H9 (cell line): ENCODE measurements at regions not wholly inside any gene's neighbourhood (a gene's known extent, or its start where the extent isn't known, plus 50 kb on each side); places are given as distances from the start of the nearest gene placed in this dataset.

Source experiments
- DNase-seq: peaks from one replicate; pipeline ENCODE4 v3.0.0-alpha.2; 2017
- H2AFZ ChIP-seq: one replicate; pipeline ENCODE4 v1.6.1; 2013; ENCODE audit warnings: mild to moderate bottlenecking, low read length, control low read depth, moderate library complexity
- H2AK5ac ChIP-seq: 2 replicates; pipeline ENCODE4 v1.6.1; 2013; ENCODE audit warnings: low read length, control low read depth, mixed read lengths; ENCODE audit not compliant: insufficient read length
- H2BK120ac ChIP-seq: one replicate; pipeline ENCODE4 v1.6.1; 2013; ENCODE audit warnings: low read depth, mild to moderate bottlenecking, low read length, control low read depth, inconsistent platforms; ENCODE audit not compliant: poor library complexity, severe bottlenecking
- H2BK12ac ChIP-seq: 2 replicates; pipeline ENCODE4 v1.6.1; 2013; ENCODE audit warnings: low read length, control low read depth, mixed read lengths, low read depth; ENCODE audit not compliant: insufficient read length
- H2BK15ac ChIP-seq: 2 replicates; pipeline ENCODE4 v1.6.1; 2013; ENCODE audit warnings: low read depth, low read length, control low read depth
- H2BK20ac ChIP-seq: one replicate; pipeline ENCODE4 v1.6.1; 2013; ENCODE audit warnings: low read depth, mild to moderate bottlenecking, low read length, control low read depth, inconsistent platforms; ENCODE audit not compliant: poor library complexity, severe bottlenecking
- H2BK5ac ChIP-seq: 2 replicates; pipeline ENCODE4 v1.6.1; 2013; ENCODE audit warnings: low read length, control low read depth, mixed read lengths; ENCODE audit not compliant: insufficient read length
- H3K14ac ChIP-seq: 2 replicates; pipeline ENCODE4 v1.6.1; 2013; ENCODE audit warnings: low read length, control low read depth; ENCODE audit not compliant: insufficient read depth
- H3K18ac ChIP-seq: 2 replicates; pipeline ENCODE4 v1.6.1; 2013; ENCODE audit warnings: low read depth, mild to moderate bottlenecking, mixed read lengths, low read length, control low read depth; ENCODE audit not compliant: insufficient read length
- H3K23ac ChIP-seq: 2 replicates; pipeline ENCODE4 v1.6.1; 2013; ENCODE audit warnings: low read length, control low read depth, mixed read lengths, low read depth; ENCODE audit not compliant: insufficient read length
- H3K23me2 ChIP-seq: 2 replicates; pipeline ENCODE4 v1.6.1; 2013; ENCODE audit warnings: low read depth, mild to moderate bottlenecking, mixed read lengths, low read length, control low read depth; ENCODE audit not compliant: insufficient read length, poor library complexity, severe bottlenecking
- H3K27ac ChIP-seq: 2 replicates; pipeline ENCODE4 v1.5.1; 2013; ENCODE audit warnings: low read length, control low read depth, mixed read lengths, low read depth; ENCODE audit not compliant: insufficient read length
- H3K27me3 ChIP-seq: 2 replicates; pipeline ENCODE4 v1.6.1; 2013; ENCODE audit warnings: low read length, control low read depth, inconsistent platforms; ENCODE audit not compliant: insufficient read depth
- H3K4ac ChIP-seq: 2 replicates; pipeline ENCODE4 v1.6.1; 2013; ENCODE audit warnings: low read depth, mild to moderate bottlenecking, control low read depth, inconsistent platforms, low read length, moderate library complexity
- H3K4me1 ChIP-seq: 2 replicates; pipeline ENCODE4 v1.6.1; 2013; ENCODE audit warnings: low read length, control low read depth, inconsistent platforms; ENCODE audit not compliant: insufficient read depth
- H3K4me2 ChIP-seq: 2 replicates; pipeline ENCODE4 v1.6.1; 2013; ENCODE audit warnings: low read length, control low read depth, mixed read lengths; ENCODE audit not compliant: insufficient read length, insufficient read depth
- H3K56ac ChIP-seq: 2 replicates; pipeline ENCODE4 v1.6.1; 2013; ENCODE audit warnings: low read depth, mild to moderate bottlenecking, mixed read lengths, low read length, control low read depth; ENCODE audit not compliant: insufficient read length
- H3K79me1 ChIP-seq: 2 replicates; pipeline ENCODE4 v1.6.1; 2013; ENCODE audit warnings: low read depth, mild to moderate bottlenecking, moderate library complexity, low read length, control low read depth, inconsistent platforms; ENCODE audit not compliant: insufficient read depth, poor library complexity, severe bottlenecking
- H3K79me2 ChIP-seq: 2 replicates; pipeline ENCODE4 v1.6.1; 2013; ENCODE audit warnings: low read length, control low read depth, inconsistent platforms; ENCODE audit not compliant: insufficient read depth
- H3K9ac ChIP-seq: 2 replicates; pipeline ENCODE4 v1.6.1; 2013; ENCODE audit warnings: low read length, control low read depth, mixed read lengths; ENCODE audit not compliant: insufficient read length; ENCODE audit errors: extremely low read depth
- H3K9me3 ChIP-seq: one replicate; pipeline ENCODE4 v1.6.1; 2013; ENCODE audit warnings: low read depth, low read length, inconsistent platforms; ENCODE audit not compliant: control insufficient read depth
- H3T11ph ChIP-seq: one replicate; pipeline ENCODE4 v1.6.1; 2013; ENCODE audit warnings: mild to moderate bottlenecking, low read length, control low read depth, inconsistent platforms
- H4K20me1 ChIP-seq: one replicate; pipeline ENCODE4 v1.6.1; 2013; ENCODE audit not compliant: control insufficient read depth, insufficient read length, insufficient read depth
- H4K5ac ChIP-seq: 2 replicates; pipeline ENCODE4 v1.6.1; 2013; ENCODE audit warnings: low read depth, mild to moderate bottlenecking, mixed read lengths, low read length, control low read depth; ENCODE audit not compliant: insufficient read length
- H4K8ac ChIP-seq: replicated peaks from 2 replicates; pipeline ENCODE4 v1.6.1; 2013; ENCODE audit warnings: low read length, control low read depth, mixed read lengths, low read depth; ENCODE audit not compliant: insufficient read length
- H4K91ac ChIP-seq: 2 replicates; pipeline ENCODE4 v1.6.1; 2013; ENCODE audit warnings: low read depth, mild to moderate bottlenecking, moderate library complexity, mixed read lengths, low read length, control low read depth; ENCODE audit not compliant: insufficient read length
- H3K27ac Mint-ChIP-seq, 3 experiments: 2 replicates in 2 of 3; 3 replicates in 1 of 3; pipeline ENCODE4 v1.8.0; 2020 to 2021; ENCODE audit warnings: mixed read lengths in 3 of 3, mild to moderate bottlenecking in 1 of 3, moderate library complexity in 1 of 3
- H3K27me3 Mint-ChIP-seq: 2 replicates; pipeline ENCODE4 v1.8.0; 2021; ENCODE audit warnings: low read depth, mild to moderate bottlenecking, moderate library complexity, mixed read lengths
- H3K36me3 Mint-ChIP-seq, 3 experiments: 2 replicates in 2 of 3; 3 replicates in 1 of 3; pipeline ENCODE4 v1.8.0; 2020 to 2021; ENCODE audit warnings: low read depth in 3 of 3, mixed read lengths in 3 of 3; ENCODE audit not compliant: insufficient read depth in 1 of 3
- H3K4me1 Mint-ChIP-seq, 2 experiments: 2 replicates each; pipeline ENCODE4 v1.8.0; 2020; ENCODE audit warnings: mixed read lengths in 2 of 2
- H3K4me3 Mint-ChIP-seq, 2 experiments: 2 replicates in 1 of 2; 3 replicates in 1 of 2; pipeline ENCODE4 v1.8.0; 2020 to 2021; ENCODE audit warnings: mild to moderate bottlenecking in 2 of 2, mixed read lengths in 2 of 2, moderate library complexity in 1 of 2
- H3K9me3 Mint-ChIP-seq, 2 experiments: 2 replicates in 1 of 2; 3 replicates in 1 of 2; pipeline ENCODE4 v1.8.0; 2020; ENCODE audit warnings: mild to moderate bottlenecking in 2 of 2, mixed read lengths in 2 of 2, moderate library complexity in 1 of 2
- CTCF ChIP-seq: fragments of 200-600 bp; sonication (generic); conservative IDR thresholded peaks from 3 replicates; pipeline ENCODE4 v1.8.0; 2021; ENCODE audit warnings: antibody characterized with exemption, mild to moderate bottlenecking
- WGBS: extraction: QIAGEN DNeasy Blood & Tissue Kit; methylation state at CpG from one replicate; pipeline ENCODE4 v1.1.7; 2013; ENCODE audit warnings: missing lambda C conversion rate, low lambda C conversion rate, mixed read lengths; ENCODE audit not compliant: insufficient read length; ENCODE audit errors: extremely low coverage; 5-methylcytosine and 5-hydroxymethylcytosine counted together

DNA sequence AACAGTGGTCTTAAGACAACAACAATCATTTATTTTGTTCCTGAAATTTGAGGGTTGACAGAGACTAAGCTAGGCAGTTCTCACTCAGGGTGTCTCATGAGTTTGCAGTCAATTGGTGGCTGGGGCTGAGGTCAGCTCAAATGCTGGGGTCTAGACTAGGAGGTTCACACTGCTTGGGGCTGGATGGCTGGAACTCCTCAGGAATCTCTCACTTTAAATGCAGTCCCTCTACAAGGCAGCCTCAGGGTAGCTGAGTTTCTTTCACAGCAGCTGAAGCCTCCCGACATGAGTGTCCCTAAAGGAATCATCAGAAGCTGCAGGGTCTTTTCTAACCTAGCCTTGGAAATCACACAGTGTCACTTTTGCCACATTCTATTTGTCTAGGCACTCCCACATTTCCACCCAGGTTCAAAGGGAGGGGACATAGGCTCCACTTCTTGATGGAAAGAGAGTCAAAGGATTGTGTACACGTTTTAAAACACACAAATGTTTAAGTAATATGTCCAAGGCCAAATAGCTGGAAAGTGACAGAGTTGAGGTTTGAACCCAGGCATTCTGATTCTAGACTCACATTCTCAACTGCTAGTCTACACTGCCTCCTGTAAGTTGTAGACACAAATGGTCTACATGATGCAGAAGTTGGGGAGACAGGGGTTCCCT, 133.8 kb downstream of the ZFP36L2 start:
- no peak overlapping the region for H3K4me3 Mint-ChIP-seq
- H4K5ac ChIP-seq: no peak overlapping the region
- no peak overlapping the region for H4K8ac ChIP-seq
- H3K79me1 ChIP-seq: no peaks in the 10 kb centered on the region
- H3K4me1 ChIP-seq: no peaks in the 10 kb centered on the region
- no peak overlapping the region for H2BK12ac ChIP-seq
- no peaks in the 10 kb centered on the region for H4K20me1 ChIP-seq
- H3K79me2 ChIP-seq: no peaks in the 10 kb centered on the region
- H4K91ac ChIP-seq: no peak overlapping the region
- H3K36me3 Mint-ChIP-seq: peaks cover 5 to 27% (median 10%) of the 10 kb centered on the region in 3 experiments; a peak in 6 of 7 replicates
- no peak overlapping the region for H3K27ac Mint-ChIP-seq
- H3K4ac ChIP-seq: no peak overlapping the region
- no peak overlapping the region for H3K56ac ChIP-seq
- no peak overlapping the region for H3K23ac ChIP-seq
- H3K27me3 Mint-ChIP-seq: peaks cover 9% of the 10 kb centered on the region
- no peaks in the 10 kb centered on the region for H3K23me2 ChIP-seq
- no peaks in the 10 kb centered on the region for H3K9me3 ChIP-seq
- DNase-seq: no peak
- H2BK5ac ChIP-seq: no peak overlapping the region
- H3K18ac ChIP-seq: no peak overlapping the region
- no peak overlapping the region for H3K9ac ChIP-seq
- H3K4me1 Mint-ChIP-seq: peaks cover 16 to 20% of the 10 kb centered on the region in 2 experiments
- TF ChIP-seq CTCF: no peak
- WGBS: no CpG with 5 or more reads among the region's 2 CpGs
- no peak overlapping the region for H3T11ph ChIP-seq
- H2BK120ac ChIP-seq: no peak overlapping the region
- no peak overlapping the region for H2AK5ac ChIP-seq
- H3K27me3 ChIP-seq: no peaks in the 10 kb centered on the region
- H3K9me3 Mint-ChIP-seq: peaks cover 29 to 30% of the 10 kb centered on the region in 2 experiments
- H3K4me2 ChIP-seq: no peak overlapping the region
- H2BK20ac ChIP-seq: no peak overlapping the region
- H2BK15ac ChIP-seq: no peak overlapping the region
- no peak overlapping the region for H3K27ac ChIP-seq
- no peak overlapping the region for H2AFZ ChIP-seq
- no peak overlapping the region for H3K14ac ChIP-seq
